OCI-LY7 (cell line): ENCODE measurements at regions not wholly inside any gene's neighbourhood (a gene's known extent, or its start where the extent isn't known, plus 50 kb on each side); places are given as distances from the start of the nearest gene placed in this dataset. TPM values are rescaled to one million over a fixed set of nuclear protein-coding genes. Genes with fewer than 3 reads are reported as not detected.

Source experiments
- small RNA-seq: library from RNA; depleted of rRNA; stranded (forward); fragments of <200 nt; gene quantifications from one replicate; pipeline ENCODE3, GENCODE V24; 2014

Small RNA genes in the stretch of these regions (small RNA-seq; reads per million reads assigned to genes)
- gene RF00019 = not detected
